GM13976 (cell line): ENCODE measurements at regions not wholly inside any gene's neighbourhood (a gene's known extent, or its start where the extent isn't known, plus 50 kb on each side); places are given as distances from the start of the nearest gene placed in this dataset.
"Not testable (repeated sequence)": the region's sequence is repeated elsewhere in the genome, so short reads cannot be mapped to it uniquely, and the experiment has no call there.

Experiments
- DNase-seq: peaks from one replicate; pipeline ENCODE4 v3.0.0; 2012; ENCODE audit warnings: low spot score
- CTCF ChIP-seq: IDR thresholded peaks from 2 replicates; pipeline ENCODE4 v1.5.1; 2012; ENCODE audit warnings: borderline replicate concordance, mild to moderate bottlenecking; ENCODE audit not compliant: insufficient read depth; ENCODE audit errors: extremely low read depth, missing control alignments, control extremely low read depth
- in situ Hi-C: fragments of 300-500 bp; cut with MboI; formaldehyde crosslinking; loops from one replicate; pipeline ENCODE4 v1.12.0; 2022; ENCODE audit warnings: low sequenced_read_pairs, mixed read lengths, inconsistent platforms; ENCODE audit not compliant: unreplicated experiment

GRCh38 chr10:109055243-109055642 lies 868.1 kb downstream of the XPNPEP1 start:
- TF ChIP-seq CTCF: no peak
- DNase-seq: no peak
- in situ Hi-C loops: no loop called here

- no peak for TF ChIP-seq CTCF
- in situ Hi-C loops: no loop called here
- no peak for DNase-seq
Observed at GRCh38 chr10:109047856-109048255, 875.5 kb downstream of the XPNPEP1 start.

- DNase-seq, in situ Hi-C loops: not testable (repeated sequence)
Observed at GRCh38 chr10:109046427-109046826, 876.9 kb downstream of the XPNPEP1 start.

GRCh38 chr10:109040622-109041021 lies 882.7 kb downstream of the XPNPEP1 start:
- no peak for TF ChIP-seq CTCF
- in situ Hi-C loops: no loop called here
- no peak for DNase-seq

GRCh38 chr10:109037978-109038377 lies 885.3 kb downstream of the XPNPEP1 start:
- no peak for TF ChIP-seq CTCF
- no peak for DNase-seq
- in situ Hi-C loops: no loop called here

GRCh38 chr10:109030581-109031210 lies 892.6 kb downstream of the XPNPEP1 start:
- in situ Hi-C loops: no loop called here
- no peak for TF ChIP-seq CTCF
- no peak for DNase-seq

GRCh38 chr10:109029870-109030269 lies 893.4 kb downstream of the XPNPEP1 start:
- TF ChIP-seq CTCF: no peak
- in situ Hi-C loops: no loop called here
- no peak for DNase-seq
